Pulmonary artery endothelial cell (primary cell): ENCODE measurements at regions not wholly inside any gene's neighbourhood (a gene's known extent, or its start where the extent isn't known, plus 50 kb on each side); places are given as distances from the start of the nearest gene placed in this dataset.

Source experiments
- DNase-seq: peaks from one replicate; pipeline ENCODE4 v3.0.0-alpha.2; 2011; ENCODE audit warnings: low read depth, low spot score

DNA sequence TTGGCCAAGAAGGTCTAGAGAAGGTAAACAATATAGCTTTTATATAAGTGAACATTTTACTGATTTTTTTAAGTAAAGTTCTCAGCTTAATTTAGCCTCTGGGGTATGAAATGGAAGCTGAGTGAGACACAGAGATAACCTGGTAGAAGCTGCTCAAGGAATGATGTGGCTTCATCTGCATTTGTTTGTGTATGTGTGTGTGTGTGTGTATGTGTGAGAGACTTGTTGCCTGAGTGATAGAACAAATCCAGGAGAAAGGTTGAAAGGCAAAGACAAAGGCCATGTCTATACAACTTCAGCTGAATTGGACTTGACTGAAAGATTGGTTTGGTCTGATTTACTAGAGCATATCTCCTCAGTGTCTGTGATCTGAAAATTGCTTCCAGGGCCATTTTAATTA is 63.6 kb downstream of the PCDH7 start:
- no peak for DNase-seq

DNA sequence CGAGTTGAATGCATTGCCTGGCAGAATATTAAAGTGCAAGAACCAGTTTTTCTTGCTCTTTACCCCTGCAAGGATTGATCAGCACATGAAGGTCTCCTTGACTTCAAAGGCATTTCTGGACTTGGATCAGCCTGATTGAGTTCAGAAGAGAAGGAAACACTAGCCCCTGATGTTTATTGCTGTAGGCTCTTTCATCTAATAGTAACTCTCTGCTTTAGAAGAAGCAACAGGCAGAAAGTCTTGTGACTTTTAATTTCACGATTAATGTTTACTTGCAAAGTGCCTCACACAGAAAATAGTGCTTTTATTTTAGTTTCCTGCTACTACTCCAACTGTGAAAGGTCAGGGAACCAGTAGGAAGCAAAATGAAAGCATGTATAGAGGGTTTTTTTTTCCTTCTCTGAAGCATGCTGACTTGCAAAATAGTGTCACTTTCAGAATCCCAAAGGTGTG is 69.1 kb downstream of the PCDH7 start:
- no peak for DNase-seq

DNA sequence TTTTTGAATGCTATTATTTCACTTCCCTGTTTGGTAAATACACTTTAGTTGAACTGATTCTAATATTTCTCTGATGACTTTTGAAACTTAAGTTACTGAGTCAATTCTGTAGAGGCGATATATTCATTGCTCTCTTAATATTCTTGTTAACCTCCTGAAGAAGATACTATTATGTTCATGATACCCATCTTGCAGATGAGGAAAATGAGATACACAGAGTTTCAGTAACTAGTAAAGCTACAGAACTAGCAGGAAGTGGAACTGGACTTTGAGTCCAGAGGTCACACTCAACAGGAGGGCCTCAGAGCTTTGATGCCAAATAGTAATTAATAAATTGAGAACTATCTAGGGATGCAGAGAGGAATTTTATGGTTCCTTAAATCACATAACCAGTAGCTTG is 70.0 kb downstream of the PCDH7 start:
- DNase-seq: no peak

DNA sequence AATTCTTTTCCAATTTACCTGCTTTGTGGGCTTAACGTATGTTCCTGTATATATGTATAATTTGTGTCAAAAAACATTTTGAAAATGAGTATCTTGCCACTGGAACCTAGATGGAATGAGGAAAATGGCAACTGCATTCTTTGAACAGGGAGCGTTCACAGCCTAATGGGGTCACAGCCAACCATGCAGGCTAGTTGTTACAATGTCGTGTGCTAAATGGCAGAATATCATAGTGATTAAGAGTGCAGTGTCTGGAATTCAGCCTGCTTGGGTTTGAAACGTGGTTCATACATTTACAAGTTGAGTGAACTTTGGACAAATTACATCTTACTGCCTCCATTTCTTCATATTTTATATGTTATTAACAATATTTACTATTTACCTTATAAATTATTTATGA is 70.8 kb downstream of the PCDH7 start:
- DNase-seq: no peak

DNA sequence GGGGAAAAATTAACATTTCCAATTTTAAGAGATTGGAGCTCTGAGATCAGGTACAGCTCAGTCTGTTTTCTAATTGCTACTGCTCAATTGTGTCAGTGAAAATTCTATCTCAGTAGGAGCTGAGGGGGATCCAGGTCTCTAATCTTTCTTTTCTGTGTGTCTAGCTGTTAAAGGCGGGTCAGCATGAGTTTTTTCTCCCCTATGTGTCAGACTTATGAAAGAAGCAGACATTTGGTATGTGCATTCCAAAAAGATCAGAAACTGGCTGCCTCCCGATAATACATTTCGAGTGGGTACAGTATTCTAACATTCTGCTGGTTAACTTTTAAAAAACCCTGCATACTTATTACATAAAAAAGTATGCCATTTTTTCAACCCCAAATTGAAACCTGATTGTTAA is 72.4 kb downstream of the PCDH7 start:
- DNase-seq: no peak

DNA sequence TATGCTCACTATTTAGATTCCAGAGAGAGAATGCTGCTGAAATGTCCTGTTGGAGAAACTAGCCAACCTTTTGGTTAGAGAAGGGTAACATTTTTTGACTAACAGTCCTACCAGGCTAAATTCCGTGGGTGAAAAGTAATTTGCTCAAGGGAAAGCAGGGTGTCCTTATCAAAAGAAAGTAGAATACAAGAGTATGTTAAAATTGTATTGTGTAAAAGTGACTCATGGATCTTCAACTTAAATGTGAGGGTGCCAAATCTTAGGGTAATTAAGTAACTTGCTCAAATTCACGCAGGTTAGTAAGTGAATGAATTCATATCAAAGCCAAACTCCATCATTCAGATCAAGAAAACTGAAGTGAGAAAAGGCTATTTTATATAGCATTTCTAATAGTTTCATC is 81.7 kb downstream of the PCDH7 start:
- DNase-seq: no peak

DNA sequence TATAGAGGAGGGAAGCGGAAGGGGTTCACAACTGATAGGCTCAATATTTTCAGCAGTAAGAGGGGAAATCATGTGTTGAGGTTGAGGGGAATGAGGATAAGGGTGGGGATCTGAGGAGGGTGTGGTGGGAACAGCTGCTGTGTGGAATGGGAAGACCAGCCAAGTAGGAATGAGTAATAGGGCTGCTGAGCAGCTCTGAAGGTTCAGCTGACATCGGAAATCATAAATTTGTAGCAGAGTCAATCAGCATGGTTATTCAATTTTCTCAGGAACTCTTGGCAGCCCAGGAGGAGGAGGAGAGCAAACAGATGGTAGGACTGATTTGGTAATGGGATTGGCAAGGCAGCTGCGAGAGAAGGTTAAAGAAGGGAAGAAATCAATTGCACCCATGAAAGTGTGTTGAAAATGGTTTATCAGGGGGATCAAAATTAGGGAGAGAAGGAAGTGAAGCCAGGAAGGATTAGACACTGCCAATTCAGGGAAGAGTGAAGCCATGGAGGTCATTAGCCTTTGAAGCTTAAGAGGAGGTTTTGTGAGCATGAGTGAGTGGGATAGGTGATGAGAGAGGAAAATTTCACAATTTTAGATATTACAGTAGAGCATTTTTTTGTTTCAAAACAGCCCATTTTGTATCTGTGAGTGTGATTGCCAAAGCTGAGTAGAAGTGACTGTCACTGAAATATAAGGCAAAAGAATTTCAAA is 82.6 kb downstream of the PCDH7 start:
- DNase-seq: no peak

DNA sequence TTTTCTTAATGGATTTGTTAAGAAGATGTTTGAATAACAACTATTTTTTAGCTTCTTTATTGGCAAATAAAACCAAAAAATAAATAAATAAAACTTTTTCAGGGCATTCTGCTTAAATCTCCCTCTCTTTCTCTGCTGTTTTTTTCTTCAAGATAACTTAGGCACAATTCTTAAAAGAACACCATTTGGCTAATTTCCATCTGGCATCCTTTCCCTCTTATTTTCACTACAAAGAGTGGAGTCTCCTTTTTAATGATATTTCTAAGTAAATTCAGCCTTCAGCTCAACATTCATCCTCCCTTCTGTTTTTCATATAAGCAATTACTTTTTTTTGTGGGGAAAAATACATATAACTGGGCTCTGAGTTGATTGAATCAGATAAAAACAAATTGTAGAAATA is 88.1 kb downstream of the PCDH7 start:
- DNase-seq: no peak

DNA sequence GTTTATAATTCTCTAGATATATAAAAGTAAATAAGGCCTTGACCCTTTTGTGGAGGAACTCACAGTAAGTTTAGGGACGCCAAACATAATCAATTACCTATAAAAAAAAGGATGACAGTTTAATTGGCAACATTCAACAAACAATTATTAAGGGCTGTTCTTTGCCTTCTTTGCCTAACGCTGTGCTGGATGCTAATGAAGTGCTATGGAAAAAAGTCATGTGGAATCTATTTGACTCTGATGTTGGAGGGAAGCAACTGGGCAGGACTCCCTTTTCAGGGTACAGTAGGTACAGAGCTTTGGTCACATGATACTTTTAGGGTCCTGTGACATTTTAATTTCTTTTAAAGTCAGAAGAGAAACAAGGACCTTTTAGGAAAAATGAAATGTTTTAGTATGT is 91.1 kb downstream of the PCDH7 start:
- no peak for DNase-seq

DNA sequence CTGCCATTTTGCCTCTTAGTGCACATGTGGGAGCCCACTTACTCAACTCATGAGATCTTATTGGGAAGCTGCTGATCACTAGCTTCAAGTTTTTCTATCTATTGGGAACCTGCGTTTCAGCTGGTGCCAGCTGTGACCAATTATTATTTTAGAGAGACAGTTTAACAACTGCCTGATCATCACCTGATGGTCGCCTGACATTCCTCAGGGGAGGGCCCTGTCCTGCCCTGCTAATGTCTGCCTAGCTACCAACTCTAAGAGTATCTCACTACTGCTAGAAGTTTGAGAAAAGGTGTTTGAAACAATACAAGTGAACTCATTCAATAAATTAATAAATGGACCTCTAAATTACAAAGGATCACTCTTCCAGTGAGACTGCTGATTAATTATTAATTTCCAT is 95.5 kb downstream of the PCDH7 start:
- no peak for DNase-seq

DNA sequence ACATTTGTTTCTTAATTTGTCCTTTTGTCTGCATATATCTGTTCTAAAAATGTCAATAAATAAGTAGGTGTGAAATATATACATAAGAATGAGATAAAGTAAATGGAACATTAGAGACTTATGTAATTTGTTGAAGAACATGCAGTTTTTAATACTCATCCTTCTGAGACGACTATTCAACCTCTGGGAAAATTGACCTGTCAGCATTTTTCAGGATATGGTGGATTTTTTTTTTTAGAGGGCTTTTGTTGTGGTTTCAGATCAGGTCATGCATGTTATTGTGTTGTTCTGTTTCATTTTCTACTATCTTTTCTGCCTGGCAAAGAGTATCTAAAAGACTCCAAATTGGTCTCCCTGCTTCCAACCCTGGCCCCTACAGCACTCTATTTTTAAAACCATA is 97.3 kb downstream of the PCDH7 start:
- no peak for DNase-seq

DNA sequence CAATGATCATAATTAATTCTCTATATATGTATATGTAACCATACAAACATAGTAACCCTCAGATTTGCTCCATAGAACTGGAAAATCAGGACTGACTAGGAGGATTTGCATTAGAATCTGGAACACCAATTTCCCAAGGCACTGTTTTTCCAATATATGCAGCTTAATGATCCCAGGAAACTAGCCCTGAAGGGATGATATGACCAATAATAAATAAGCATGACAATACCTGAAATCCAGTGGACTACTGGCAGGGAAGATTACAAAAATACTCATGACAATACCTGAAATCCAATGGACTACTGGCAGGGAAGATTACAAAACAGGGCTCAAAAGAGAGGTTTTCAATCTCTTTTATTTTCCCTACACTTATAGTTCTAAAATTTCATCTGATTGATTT is 98.4 kb downstream of the PCDH7 start:
- DNase-seq: no peak

DNA sequence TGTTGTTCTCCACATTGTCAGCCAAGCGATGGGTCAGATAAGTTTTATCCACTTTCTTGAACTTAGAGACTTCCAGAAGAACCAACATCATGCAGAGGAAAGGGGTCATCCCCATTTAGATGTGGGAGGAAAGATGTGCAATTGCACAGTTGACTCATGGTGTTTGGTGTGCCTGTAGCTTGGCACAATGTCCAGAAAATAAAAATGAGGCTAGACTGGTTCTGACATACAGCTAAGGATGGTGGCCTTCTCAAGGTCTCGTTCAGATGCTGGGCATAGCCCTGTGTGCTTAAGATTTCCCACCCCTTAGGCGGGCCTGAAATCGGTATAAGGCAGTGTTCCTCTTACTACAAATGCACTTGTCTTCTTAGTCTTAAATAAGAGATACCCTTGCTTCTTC is 101.1 kb downstream of the PCDH7 start:
- DNase-seq: no peak

DNA sequence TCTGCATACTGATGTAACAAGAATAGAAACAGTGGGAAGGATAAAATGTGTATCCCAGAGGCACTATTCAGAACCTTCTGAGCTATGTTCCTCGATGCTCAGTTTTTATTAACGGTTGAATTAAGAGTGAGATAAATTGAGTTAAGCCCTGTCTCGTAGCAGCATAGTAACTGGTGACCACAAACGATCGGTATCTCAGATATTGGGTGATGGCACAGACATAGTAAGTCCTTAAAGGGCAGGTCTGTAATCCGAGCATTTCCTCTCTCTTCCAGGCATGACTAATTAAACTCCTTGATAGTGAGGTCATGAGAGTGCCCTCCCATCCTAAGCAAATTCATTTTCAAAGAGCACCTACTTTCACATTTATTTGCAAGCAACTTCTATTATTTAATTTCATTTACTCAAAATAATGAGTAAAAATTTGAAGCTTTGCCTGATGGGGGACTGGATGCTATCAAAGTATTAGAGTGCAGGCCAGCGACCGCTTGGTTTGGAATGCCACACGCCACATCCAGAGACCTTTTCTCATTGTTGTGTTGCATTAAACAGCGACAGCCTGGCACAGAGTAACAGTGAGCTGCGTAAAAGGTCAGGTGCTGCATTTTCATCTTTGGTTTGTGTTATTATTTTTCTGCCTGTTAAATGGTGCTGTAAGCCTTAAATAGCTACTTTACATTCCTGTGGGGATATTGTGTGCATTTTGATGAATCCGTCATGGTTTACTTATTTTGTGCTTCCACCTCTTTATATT is 101.9 kb downstream of the PCDH7 start:
- DNase-seq: no peak

DNA sequence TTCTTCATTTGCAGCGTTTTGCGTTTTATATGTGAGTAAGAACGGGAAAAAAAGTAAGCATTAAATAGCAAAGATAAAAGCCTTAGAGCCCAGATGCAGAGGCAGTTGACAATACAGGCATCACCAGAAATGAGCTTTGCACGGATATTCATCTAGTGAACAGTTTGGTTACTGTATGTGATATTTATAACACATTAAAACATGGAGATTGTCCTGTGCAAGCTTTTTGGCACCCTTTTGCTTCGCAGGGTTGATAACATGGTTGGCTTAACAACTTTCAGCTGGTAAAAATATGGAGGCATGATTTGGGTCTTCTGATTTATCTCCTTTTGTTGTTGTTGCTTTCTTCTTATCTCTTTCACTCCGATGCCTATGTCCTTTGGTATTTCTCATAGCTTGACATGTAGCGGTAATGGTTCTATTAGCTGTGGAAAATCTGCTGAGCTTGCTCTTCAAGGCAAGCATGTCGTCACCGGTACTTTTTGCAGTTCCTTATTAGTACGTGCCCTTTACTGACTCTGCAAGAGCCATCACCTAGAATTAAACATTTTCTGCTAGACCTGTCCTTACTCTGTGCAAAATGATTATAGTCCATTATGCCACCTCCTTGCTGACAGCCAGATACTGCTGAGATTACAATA is 102.9 kb downstream of the PCDH7 start:
- DNase-seq: no peak

DNA sequence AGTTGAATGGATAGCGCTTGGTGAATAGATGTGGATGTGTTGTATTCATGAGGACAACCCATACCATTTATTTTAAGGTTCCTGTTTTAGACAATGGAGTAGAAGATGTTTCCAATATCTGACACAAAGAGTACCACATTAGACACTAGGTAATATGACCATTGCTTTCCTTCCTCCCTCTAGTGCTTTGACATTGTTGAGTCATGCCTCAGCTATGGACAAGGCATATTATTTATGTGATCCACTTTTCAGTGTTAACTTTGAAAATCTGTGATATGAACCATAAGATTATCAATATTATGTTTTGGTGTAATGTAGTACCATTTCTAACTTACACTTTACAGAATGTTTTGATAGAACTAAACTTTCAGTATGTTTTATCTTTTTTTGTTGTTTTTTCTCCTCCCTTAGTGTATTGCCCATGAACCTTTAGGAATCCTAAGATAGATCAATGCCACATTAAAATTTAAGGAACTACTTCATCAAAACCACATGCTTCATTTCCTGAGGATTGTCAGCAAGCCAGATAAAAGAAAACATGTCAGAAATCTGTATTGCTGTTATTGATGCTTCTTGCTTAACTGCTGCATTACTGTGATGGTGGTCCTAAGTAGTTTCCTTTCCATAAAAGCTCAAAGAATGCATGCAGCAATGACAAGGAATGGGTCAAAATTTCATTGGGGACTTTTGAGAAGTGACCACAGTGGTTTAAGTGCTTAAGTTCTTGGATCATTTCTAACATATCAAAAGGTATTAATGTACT is 105.0 kb downstream of the PCDH7 start:
- DNase-seq: no peak

DNA sequence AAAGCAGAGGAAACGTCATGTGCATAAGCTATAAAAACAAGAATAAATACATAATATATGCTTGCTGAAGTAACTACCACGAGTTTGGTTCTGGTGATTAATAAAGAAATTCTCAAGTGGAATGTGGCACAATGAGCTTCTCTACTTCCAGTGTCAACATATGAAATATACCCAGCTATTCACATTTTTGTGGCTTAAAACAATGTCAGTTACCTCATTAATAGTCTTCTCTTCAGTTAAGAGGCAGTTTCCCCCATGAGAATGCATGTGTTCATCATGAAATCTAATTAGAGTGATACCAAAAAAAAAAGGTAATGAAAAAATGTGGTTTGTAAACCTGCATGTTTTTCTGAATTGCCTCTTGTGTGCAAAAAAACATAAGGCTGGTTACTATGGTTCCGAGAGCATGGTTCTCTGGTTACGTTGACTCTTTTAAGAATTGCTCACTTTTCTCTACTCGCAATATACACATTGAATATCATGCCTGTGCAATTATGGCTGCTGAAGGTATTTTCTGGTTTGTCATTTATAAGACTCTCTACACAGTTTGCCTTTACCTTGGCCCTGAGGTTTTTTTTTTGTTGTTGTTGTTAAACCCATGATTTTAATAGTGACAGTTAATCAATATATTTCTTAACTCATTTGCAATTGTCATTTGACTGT is 108.2 kb downstream of the PCDH7 start:
- DNase-seq: no peak

DNA sequence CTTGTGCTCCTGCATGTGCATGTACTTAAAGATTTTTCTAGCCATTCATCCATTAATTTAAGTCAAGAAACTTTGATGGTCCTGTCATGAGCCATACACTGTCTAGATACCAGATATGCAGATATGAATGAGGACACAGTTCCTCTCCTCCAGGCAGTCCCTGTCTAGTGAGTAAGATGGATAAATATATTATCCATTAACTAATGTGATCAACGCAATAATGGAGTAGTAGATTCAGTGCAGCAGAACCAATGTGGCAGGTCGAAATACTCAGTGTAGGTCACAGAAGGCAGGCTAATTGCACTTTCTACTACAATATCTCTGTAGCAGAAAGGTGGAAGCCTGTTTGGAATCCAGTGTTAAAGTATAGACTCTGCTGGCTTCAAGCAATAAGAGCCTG is 112.5 kb downstream of the PCDH7 start:
- DNase-seq: no peak

DNA sequence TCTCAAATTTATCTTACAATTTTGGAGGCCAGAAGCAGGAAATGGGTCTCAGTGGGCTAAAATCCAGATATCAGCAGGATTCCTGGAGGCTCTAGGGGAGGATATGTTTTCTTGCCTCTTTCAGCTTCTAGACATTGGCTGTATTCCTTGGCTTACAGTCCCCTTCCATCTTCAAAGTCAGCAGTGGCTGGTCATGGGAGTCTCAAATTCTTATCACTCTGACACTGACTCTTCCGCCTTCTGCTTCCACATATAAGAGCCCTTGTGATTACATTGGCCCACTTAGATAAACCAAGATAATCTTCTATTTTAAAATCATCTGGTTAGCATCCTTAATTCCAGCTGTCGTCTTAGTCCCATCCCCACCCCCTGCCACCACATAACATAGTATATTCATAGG is 113.0 kb downstream of the PCDH7 start:
- DNase-seq: no peak

DNA sequence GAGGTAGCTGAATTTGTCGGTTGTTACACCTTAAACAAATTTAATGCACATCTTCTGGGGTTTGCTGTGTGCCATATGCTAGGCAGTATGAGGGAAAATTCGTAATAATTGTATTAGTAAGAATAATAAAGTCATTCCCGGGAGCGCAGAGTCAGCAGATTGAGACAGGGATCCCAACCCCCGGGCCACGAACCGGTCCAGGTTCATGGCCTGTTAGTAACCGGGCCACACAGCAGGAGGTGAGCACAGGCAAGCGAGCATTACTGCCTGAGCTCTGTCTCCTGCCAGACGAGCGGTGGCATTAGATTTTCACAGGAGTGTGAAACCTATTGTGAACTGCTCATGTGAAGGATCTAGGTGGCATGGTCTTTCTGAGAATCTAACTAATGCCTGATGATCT is 114.9 kb downstream of the PCDH7 start:
- DNase-seq: no peak

DNA sequence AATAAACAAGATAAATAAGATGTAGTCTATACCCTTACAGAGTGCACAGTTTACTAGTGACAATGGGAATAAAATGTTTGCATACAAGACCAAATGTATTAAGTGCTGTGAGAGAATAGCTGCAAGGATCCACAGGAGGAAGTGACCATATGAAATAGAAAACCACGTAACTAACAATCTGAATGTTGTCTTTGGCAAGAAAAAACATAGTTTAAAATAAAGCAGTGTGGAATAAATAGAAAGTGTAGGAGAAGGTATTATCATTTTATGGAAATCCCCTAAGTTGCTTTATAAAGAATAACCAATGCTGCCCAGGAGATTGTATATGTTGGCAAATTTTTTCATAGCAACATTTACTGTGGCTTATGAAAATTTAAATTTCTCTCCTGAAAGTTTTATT is 116.1 kb downstream of the PCDH7 start:
- no peak for DNase-seq

DNA sequence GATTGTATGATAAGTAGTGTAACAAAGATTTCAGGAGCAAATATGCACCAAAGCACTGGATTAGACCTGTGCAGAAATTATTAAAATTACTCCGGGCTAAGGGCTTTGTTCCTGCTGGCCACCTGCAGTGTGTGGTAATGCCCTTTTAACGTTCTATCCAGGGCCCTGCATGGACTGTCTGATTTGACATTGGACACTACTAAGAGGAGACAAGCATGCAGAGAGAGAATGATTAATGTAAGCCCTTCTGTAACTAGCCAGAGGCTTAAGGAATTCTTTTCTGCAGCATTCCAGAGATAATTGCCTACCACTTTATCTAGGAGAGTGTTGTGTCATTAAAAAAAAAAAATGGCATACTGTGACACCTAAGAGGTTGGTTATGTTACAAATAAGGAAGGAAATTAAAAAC is 117.0 kb downstream of the PCDH7 start:
- DNase-seq: no peak
